ENCODE measurements at regions not wholly inside any gene's neighbourhood (a gene's known extent, or its start where the extent isn't known, plus 50 kb on each side); places are given as distances from the start of the nearest gene placed in this dataset.

- no peak overlapping the region for H3K4me3 ChIP-seq (replicated peaks; ENCODE audit: low read depth, low read length)
- no peak for DNase-seq (ENCODE audit: extremely low read depth, low read depth)
- no peak for TF ChIP-seq CTCF (IDR thresholded peaks at IDR 0.05; ENCODE audit: low read depth, low read length, missing control alignments)
Observed at GRCh38 chr17:15119968-15120367, 145.2 kb downstream of the PMP22 start.

- no peak for TF ChIP-seq CTCF (IDR thresholded peaks at IDR 0.05; ENCODE audit: low read depth, low read length, missing control alignments)
- no peak for DNase-seq (ENCODE audit: extremely low read depth, low read depth)
- no peak overlapping the region for H3K4me3 ChIP-seq (replicated peaks; ENCODE audit: low read depth, low read length)
Observed at GRCh38 chr17:15117239-15117638, 147.9 kb downstream of the PMP22 start.

GRCh38 chr17:15112846-15113617 lies 152.1 kb downstream of the PMP22 start:
- no peak for DNase-seq (ENCODE audit: extremely low read depth, low read depth)

GRCh38 chr17:15109608-15110007 lies 155.5 kb downstream of the PMP22 start:
- no peak for DNase-seq (ENCODE audit: extremely low read depth, low read depth)
- H3K4me3 ChIP-seq (replicated peaks; ENCODE audit: low read depth, low read length): no peak overlapping the region
- no peak for TF ChIP-seq CTCF (IDR thresholded peaks at IDR 0.05; ENCODE audit: low read depth, low read length, missing control alignments)

More at GRCh38 chr17:15112846-15113617, 152.1 kb downstream of the PMP22 start:
- no peak for TF ChIP-seq CTCF (IDR thresholded peaks at IDR 0.05; ENCODE audit: low read depth, low read length, missing control alignments)
- no peak overlapping the region for H3K4me3 ChIP-seq (replicated peaks; ENCODE audit: low read depth, low read length)

GRCh38 chr17:15108992-15109391 lies 156.1 kb downstream of the PMP22 start:
- H3K4me3 ChIP-seq (replicated peaks; ENCODE audit: low read depth, low read length): no peak overlapping the region
- TF ChIP-seq CTCF (IDR thresholded peaks at IDR 0.05; ENCODE audit: low read depth, low read length, missing control alignments): no peak
- DNase-seq (ENCODE audit: extremely low read depth, low read depth): no peak

GRCh38 chr17:15106540-15106939 lies 158.6 kb downstream of the PMP22 start:
- no peak for DNase-seq (ENCODE audit: extremely low read depth, low read depth)
- no peak overlapping the region for H3K4me3 ChIP-seq (replicated peaks; ENCODE audit: low read depth, low read length)
- TF ChIP-seq CTCF (IDR thresholded peaks at IDR 0.05; ENCODE audit: low read depth, low read length, missing control alignments): no peak

GRCh38 chr17:15103785-15104184 lies 161.3 kb downstream of the PMP22 start:
- no peak for TF ChIP-seq CTCF (IDR thresholded peaks at IDR 0.05; ENCODE audit: low read depth, low read length, missing control alignments)

More at GRCh38 chr17:15103785-15104184, 161.3 kb downstream of the PMP22 start:
- H3K4me3 ChIP-seq (replicated peaks; ENCODE audit: low read depth, low read length): no peak overlapping the region
- no peak for DNase-seq (ENCODE audit: extremely low read depth, low read depth)
